Activated CD4-positive, alpha-beta T cell treated with anti-CD3 and anti-CD28 coated beads, Interleukin-2, amount 10 ng/mL, durations not matched to agents 7 days and 5 days (primary cell): ENCODE measurements at regions not wholly inside any gene's neighbourhood (a gene's known extent, or its start where the extent isn't known, plus 50 kb on each side); places are given as distances from the start of the nearest gene placed in this dataset.

Experiments
- CTCF ChIA-PET: fragments of 350-600 bp; sonication (Branson Sonifier 250); formaldehyde crosslinking; loops from one replicate; lab custom pipeline; 2021; ENCODE audit warnings: antibody characterized with exemption; lab: Charles Lee
- POLR2A ChIA-PET: fragments of 350-600 bp; sonication (Branson Sonifier 250); formaldehyde crosslinking; loops from one replicate; lab custom pipeline; 2021; ENCODE audit warnings: antibody characterized with exemption; lab: Charles Lee
- DNase-seq: peaks from one replicate; pipeline ENCODE4 v3.0.0-alpha.2; 2020
- H3K27ac Mint-ChIP-seq: one replicate; pipeline ENCODE4 v1.8.0; 2021; ENCODE audit warnings: mild to moderate bottlenecking, moderate library complexity, mixed read lengths
- H3K27me3 Mint-ChIP-seq: one replicate; pipeline ENCODE4 v1.8.0; 2021; ENCODE audit warnings: mixed read lengths
- H3K36me3 Mint-ChIP-seq: one replicate; pipeline ENCODE4 v1.8.0; 2021; ENCODE audit warnings: low read depth, mixed read lengths
- H3K4me1 Mint-ChIP-seq: one replicate; pipeline ENCODE4 v1.8.0; 2021; ENCODE audit warnings: mixed read lengths
- H3K4me3 Mint-ChIP-seq: one replicate; pipeline ENCODE4 v1.8.0; 2021; ENCODE audit warnings: mild to moderate bottlenecking, moderate library complexity, mixed read lengths
- H3K9me3 Mint-ChIP-seq: one replicate; pipeline ENCODE4 v1.8.0; 2021; ENCODE audit warnings: mixed read lengths

DNA sequence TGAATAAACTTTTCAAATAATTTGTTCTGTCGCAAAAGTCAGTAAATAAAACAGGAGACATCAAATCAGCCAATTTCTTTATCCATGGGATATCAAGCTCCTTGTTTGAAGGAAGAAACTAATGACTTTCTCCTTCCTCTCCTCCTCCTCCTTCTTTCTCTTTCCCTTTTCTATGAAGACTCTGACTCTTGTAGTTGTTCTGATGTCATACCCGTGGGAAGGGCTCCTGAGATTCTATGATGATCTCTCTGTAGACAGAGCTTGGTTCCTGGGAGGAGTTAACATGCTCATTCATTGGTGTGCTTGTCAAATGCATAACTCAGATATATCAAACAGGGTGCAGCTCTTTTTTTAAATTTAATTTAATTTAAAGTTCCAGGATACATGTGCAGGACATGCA is 118.7 kb upstream of the KCTD1 start:
- POLR2A ChIA-PET: no interaction called here
- Mint-ChIP-seq H3K36me3 (no peaks in the 10 kb centered on the region), H3K4me3 (no peak overlapping the region), H3K27me3 (peaks cover 27% of the 10 kb centered on the region), H3K9me3 (no peaks in the 10 kb centered on the region), H3K4me1 (no peaks in the 10 kb centered on the region), H3K27ac (no peak overlapping the region)
- DNase-seq: no peak
- CTCF ChIA-PET: interaction anchor here (1.2 kb wide), 1 partner anchor 20 kb away, joined by 3 read pairs; no protein-coding TSS in a partner anchor

DNA sequence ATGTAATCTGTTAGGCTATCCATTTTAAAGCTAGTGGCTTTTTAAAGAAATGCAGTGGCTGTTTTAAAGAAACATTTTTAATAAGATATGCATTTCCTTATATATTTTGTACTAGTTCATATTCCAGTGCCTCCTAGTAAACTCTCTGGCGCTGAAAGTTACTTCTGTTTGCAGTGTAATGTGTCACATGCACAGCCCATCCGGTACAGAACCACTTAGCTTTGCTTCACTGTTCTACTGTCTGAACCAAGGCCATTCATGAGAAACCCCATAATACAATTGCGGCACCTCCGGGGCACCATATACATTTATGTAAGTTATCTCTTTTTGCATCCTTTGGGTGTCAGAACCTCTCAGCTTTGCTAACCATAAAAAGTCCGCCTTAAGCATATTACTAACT is 114.6 kb upstream of the KCTD1 start:
- no peaks in the 10 kb centered on the region for H3K36me3 Mint-ChIP-seq
- no peak overlapping the region for H3K4me3 Mint-ChIP-seq
- DNase-seq: no peak
- peaks cover 51% of the 10 kb centered on the region for H3K27me3 Mint-ChIP-seq
- H3K4me1 Mint-ChIP-seq: no peaks in the 10 kb centered on the region
- ChIA-PET CTCF (no interaction called here), POLR2A (no interaction called here)
- no peaks in the 10 kb centered on the region for H3K9me3 Mint-ChIP-seq
- H3K27ac Mint-ChIP-seq: no peak overlapping the region

- H3K9me3 Mint-ChIP-seq: no peaks in the 10 kb centered on the region
- DNase-seq: no peak
- H3K27me3 Mint-ChIP-seq: peaks cover 69% of the 10 kb centered on the region
- H3K27ac Mint-ChIP-seq: no peak overlapping the region
- ChIA-PET CTCF (no interaction called here), POLR2A (no interaction called here)
- H3K4me3 Mint-ChIP-seq: peak overlapping the region; percentile 68
- peaks cover 14% of the 10 kb centered on the region for H3K4me1 Mint-ChIP-seq
- H3K36me3 Mint-ChIP-seq: peaks cover 3% of the 10 kb centered on the region
Observed at GRCh38 chr18:26657631-26658581, 109.6 kb upstream of the KCTD1 start.

DNA sequence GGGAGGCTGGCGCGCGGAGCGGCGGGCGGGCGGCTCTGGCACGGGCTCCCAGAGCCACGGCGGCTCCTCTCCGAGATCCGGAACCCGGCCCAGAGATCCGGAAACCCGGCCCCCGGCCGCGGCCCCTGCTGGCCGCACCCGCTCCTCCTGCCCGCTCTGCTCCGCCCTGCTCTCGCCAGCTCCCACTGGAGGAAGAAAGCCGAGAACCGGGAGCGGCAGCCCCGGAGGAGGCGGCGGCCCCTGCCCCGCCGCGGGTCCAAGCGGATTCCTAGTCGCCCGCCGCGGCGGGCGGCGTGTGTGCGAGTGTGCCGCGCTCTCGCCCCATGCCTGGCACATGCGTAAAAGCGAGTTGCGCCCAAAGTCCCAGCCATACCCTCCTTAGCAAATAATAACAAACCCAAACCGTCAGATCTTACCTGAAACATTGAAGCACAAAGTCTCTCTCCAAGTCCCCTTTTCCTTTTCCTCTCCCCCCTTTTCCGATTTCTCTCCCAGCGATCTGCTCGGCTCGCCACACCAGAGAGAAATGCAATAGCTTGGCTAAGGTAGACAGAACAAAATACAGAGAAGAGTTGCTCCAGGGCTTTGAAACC is 108.7 kb upstream of the KCTD1 start:
- Mint-ChIP-seq H3K27ac (peak overlapping the region; percentile 55), H3K4me3 (peak overlapping the region; percentile 68), H3K4me1 (peaks cover 14% of the 10 kb centered on the region), H3K36me3 (peaks cover 3% of the 10 kb centered on the region), H3K9me3 (no peaks in the 10 kb centered on the region), H3K27me3 (peaks cover 76% of the 10 kb centered on the region)
- no peak for DNase-seq
- ChIA-PET CTCF (no interaction called here), POLR2A (no interaction called here)

- Mint-ChIP-seq H3K27me3 (peaks cover 81% of the 10 kb centered on the region), H3K4me1 (peaks cover 14% of the 10 kb centered on the region), H3K4me3 (no peak overlapping the region), H3K27ac (no peak overlapping the region), H3K36me3 (peaks cover 3% of the 10 kb centered on the region), H3K9me3 (no peaks in the 10 kb centered on the region)
- ChIA-PET POLR2A (no interaction called here), CTCF (no interaction called here)
- no peak for DNase-seq
Observed at GRCh38 chr18:26656431-26656943, 108.1 kb upstream of the KCTD1 start.

DNA sequence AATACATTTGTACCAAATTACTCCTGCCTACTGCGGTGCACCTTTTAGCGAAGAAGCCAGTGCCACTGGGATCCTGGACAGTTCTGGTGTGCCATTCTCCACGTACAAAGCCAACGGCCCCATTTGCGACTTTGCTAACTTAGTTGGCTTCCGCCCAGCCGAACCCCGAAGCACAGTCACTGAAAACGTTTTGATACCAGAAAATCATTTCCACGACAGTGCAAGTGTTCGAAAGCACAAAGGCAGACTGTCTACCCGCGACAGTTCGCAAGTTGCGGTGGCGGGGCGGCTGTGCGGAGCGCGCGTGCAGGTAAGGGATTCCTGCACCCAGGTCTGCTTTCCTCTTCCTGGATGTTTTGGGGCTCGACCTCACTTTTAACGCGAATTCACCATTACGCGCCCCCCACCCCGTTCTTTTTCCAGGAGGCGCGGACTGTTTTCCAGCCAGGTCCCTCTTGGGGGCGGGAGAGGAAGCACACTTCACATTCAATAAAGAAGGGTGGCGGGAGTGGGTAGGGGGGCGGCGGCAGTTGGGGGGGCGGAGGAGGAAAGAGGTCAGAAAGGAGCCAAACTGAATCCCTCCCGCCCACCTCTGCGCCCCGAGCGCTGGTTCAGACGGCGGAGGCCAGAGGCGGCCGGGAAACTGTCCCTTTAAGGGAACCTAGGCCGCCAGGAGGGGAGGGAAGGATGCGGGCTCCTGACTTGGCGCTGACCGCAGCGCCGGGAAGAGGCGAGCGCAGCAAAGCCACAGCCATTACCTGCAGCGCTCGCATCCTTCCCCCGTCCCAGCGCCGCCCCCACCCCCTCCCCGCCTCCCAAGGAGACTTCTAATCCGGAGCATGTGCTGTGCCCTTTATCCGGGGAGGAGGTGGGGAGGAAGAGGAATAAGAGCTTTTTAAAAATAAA is 107.4 kb upstream of the KCTD1 start:
- CTCF ChIA-PET: no interaction called here
- POLR2A ChIA-PET: no interaction called here
- H3K4me3 Mint-ChIP-seq: peak overlapping the region; percentile 24
- H3K36me3 Mint-ChIP-seq: peaks cover 3% of the 10 kb centered on the region
- H3K9me3 Mint-ChIP-seq: no peaks in the 10 kb centered on the region
- no peak overlapping the region for H3K27ac Mint-ChIP-seq
- H3K4me1 Mint-ChIP-seq: peaks cover 14% of the 10 kb centered on the region
- DNase-seq: peak; percentile 6
- peaks cover 81% of the 10 kb centered on the region for H3K27me3 Mint-ChIP-seq

DNA sequence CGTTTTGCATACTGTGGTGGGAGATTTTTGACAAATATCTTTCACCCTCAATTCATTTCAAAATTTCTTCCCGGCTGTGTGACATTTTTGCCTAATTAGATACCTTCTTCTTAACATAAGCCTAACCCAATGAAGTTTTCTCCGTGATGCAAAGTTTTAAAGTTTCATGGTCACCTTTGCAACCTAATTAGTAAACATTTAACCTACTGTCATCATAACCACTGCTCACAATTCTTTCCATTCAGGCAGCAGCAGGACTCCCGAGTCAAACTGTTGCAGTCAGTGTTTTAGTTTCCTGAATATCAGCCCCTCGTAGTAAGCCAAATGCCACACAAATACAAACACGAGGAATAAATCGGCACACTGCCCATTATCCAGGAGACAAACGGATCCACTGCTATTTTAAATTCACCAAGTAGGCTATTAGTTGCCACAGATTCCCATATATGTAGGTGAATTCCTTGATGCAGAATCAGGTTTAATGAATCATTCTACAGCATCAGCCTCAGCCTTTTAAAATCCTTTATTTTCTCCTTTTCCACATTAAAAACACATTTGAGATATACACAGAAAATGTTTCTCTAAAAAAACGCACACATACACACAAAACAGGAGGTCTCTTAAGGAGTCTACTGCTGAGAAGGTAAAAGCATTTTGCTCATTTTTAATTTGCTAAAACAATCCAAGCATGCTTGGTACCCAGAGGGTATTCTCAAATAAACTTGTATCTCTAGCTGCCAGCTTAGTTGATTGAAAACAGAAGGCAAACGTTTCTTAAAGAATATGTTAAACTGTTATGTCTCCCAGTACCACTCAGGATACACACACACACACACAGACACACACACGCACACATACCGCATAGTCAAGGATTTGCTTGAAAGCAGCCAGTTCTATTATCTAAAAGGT is 106.5 kb upstream of the KCTD1 start:
- peaks cover 14% of the 10 kb centered on the region for H3K4me1 Mint-ChIP-seq
- no peak overlapping the region for H3K27ac Mint-ChIP-seq
- ChIA-PET CTCF (no interaction called here), POLR2A (no interaction called here)
- H3K36me3 Mint-ChIP-seq: peaks cover 3% of the 10 kb centered on the region
- peak overlapping the region; percentile 8 for H3K4me3 Mint-ChIP-seq
- no peaks in the 10 kb centered on the region for H3K9me3 Mint-ChIP-seq
- H3K27me3 Mint-ChIP-seq: peaks cover 84% of the 10 kb centered on the region
- no peak for DNase-seq

DNA sequence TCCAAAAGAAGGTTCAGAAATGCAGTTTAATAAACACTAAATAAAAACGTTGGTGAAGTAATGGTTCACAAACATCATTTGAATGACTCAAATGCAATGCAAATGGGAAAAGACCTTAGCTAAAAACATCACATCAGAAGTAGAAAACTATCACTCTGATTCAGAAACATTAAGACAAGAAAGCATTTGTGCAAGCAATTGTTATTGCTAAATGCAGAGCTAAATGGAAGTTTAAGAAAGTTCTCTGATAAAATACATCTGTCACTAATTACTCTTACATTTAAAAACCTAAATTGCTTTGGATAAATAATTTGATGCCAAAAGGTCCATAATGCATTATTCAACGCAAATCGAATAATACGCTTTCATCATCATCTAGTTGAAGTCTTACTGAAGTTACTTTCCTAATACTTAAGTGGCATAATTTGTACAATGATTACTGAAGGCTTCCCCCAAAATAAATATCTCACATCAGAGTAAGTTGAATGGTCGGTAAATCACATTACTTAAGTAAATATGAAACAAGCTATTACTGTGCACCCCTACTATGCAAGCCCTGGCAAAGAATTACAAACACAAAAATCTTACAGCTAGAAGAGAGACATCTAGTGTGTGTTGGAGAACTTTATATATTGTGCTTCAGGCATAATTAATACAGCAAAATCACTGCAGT is 105.7 kb upstream of the KCTD1 start:
- Mint-ChIP-seq H3K36me3 (peaks cover 3% of the 10 kb centered on the region), H3K4me3 (no peak overlapping the region), H3K4me1 (peaks cover 14% of the 10 kb centered on the region), H3K9me3 (no peaks in the 10 kb centered on the region), H3K27ac (no peak overlapping the region), H3K27me3 (peaks cover 79% of the 10 kb centered on the region)
- CTCF ChIA-PET: no interaction called here
- DNase-seq: no peak
- POLR2A ChIA-PET: no interaction called here

DNA sequence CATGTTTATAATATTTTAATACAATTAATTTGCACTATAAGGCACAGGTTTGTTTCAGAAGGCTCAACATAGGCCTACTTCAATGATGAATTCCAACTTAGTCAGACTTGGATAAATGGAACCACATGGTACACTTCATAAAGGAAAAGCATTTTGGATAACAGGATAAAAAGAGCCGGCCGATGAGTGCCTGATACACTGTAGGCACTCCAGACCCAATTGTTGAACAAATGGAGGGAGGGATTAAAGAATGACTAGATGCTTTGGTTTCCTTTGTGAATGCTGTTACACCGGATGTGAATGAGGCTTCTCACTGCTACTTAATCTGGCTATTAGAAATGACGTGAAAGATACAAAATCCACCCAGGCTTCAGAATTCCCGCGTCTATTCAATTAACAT is 104.1 kb upstream of the KCTD1 start:
- POLR2A ChIA-PET: no interaction called here

GRCh38 chr18:26650310-26651268 is 102.2 kb upstream of the KCTD1 start:
- POLR2A ChIA-PET: no interaction called here
- DNase-seq: no peak
- no peaks in the 10 kb centered on the region for H3K36me3 Mint-ChIP-seq
- no peak overlapping the region for H3K27ac Mint-ChIP-seq
- H3K4me1 Mint-ChIP-seq: peaks cover 4% of the 10 kb centered on the region
- no peak overlapping the region for H3K4me3 Mint-ChIP-seq
- no peaks in the 10 kb centered on the region for H3K9me3 Mint-ChIP-seq
- H3K27me3 Mint-ChIP-seq: peaks cover 54% of the 10 kb centered on the region
- CTCF ChIA-PET: no interaction called here

More for the DNA sequence above, 104.1 kb upstream of the KCTD1 start:
- H3K27me3 Mint-ChIP-seq: peaks cover 63% of the 10 kb centered on the region
- H3K27ac Mint-ChIP-seq: no peak overlapping the region
- H3K9me3 Mint-ChIP-seq: no peaks in the 10 kb centered on the region
- H3K36me3 Mint-ChIP-seq: peaks cover 3% of the 10 kb centered on the region
- no peak for DNase-seq
- no peak overlapping the region for H3K4me3 Mint-ChIP-seq
- CTCF ChIA-PET: no interaction called here
- H3K4me1 Mint-ChIP-seq: peaks cover 11% of the 10 kb centered on the region

DNA sequence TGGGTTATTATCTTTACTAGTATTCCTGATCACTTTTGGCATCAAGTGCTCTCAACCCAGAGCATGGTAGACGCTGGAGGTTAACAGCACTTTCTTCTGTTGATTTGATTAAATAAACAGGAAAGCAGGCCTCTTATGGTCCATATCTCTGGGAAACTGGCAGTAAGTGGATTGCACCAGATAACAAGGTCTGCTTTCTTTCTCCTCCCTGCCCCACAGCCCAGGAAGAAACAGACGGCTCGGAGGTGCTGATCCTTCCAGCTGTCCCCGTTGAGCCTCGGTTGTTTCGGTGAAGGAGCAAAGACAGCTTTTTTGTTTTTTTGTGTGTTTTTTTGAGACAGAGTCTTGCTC is 100.8 kb upstream of the KCTD1 start:
- Mint-ChIP-seq H3K27me3 (peaks cover 41% of the 10 kb centered on the region), H3K27ac (no peak overlapping the region), H3K9me3 (no peaks in the 10 kb centered on the region), H3K36me3 (no peaks in the 10 kb centered on the region), H3K4me3 (no peak overlapping the region), H3K4me1 (no peaks in the 10 kb centered on the region)
- ChIA-PET POLR2A (no interaction called here), CTCF (no interaction called here)
- no peak for DNase-seq
